Umbilical cord (tissue), 1 donor: ENCODE measurements at regions not wholly inside any gene's neighbourhood (a gene's known extent, or its start where the extent isn't known, plus 50 kb on each side); places are given as distances from the start of the nearest gene placed in this dataset.
"Not testable (repeated sequence)": the region's sequence is repeated elsewhere in the genome, so short reads cannot be mapped to it uniquely, and the experiment has no call there.

Source experiments
- DNase-seq: peaks from one replicate; pipeline ENCODE4 v3.0.0-alpha.2; 2015; ENCODE audit warnings: low spot score

DNA sequence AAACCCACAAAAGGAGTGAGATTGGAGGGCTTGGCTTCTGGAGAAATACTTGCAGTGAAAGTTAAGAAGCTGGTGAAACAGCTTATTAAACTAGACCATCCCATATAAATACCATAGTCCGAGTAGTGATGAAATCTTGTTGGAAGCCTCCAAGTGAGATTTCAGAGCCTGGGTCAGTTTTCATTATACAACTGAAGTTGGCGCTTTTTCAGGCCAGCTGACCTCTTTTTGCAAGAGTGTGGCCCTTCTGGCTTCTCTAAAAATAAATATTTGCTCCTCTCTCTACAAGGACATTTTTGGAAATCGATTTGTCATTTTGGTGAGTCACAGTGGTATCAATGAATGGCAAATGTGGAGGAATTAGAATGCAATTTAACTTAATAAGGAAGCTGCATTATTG, 51.2 kb upstream of the THRB start:
- no peak for DNase-seq

DNA sequence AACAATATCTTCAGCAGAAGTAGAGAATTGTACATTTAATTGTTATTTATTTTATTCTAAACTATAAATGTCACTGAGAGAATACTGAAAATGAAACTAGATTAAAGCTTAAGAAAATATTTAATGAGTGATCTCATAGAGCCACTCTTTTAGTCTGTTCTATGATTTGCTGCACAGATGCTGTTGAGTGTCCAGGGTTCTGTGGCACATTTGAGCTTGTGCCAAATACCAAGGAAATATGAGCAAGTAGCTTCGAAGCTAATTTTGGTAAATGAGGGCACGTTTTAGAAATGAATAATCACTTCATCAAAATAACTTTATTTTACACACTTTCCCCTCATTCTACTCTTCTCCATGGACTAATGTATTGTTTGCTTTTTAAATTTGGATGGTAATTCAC, 53.6 kb upstream of the THRB start:
- no peak for DNase-seq

DNA sequence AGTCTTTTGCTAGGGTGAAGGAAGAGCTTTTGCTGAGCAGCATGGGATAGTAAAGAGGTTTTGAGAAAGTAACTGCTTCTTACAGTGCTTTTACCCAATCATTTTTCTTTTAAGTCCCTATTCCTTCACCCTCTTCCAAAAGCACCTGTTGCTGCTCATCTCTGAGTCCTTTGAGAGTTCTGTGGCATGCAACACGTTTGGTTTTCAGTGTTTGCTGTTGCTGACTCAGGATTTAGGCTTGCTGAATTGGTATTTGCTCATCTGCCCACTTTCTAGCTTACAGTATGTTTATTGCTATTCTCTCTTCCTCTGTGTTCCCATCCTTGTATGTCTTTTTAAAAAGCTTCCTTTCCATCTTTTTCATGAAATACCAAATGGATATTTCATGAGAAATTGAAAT, 55.9 kb upstream of the THRB start:
- no peak for DNase-seq

DNA sequence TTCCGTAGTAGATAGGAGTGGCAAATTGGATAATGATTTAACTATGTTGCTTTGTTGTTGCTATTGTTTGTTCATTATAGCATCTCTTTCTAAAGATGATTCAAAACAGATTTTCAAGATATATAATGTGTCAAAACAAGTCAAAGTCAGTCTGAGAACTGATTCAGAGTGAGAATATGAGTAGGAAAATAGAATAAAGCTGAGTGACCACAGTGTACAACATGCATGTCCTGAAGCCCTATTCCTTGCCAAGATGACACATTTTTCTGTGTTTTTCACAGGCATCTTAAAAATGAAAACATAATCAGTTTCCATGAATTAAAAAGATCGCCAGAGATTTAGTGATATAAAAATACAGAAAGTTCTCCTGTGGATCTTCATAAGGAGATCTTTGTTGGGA, 57.0 kb upstream of the THRB start:
- no peak for DNase-seq

DNA sequence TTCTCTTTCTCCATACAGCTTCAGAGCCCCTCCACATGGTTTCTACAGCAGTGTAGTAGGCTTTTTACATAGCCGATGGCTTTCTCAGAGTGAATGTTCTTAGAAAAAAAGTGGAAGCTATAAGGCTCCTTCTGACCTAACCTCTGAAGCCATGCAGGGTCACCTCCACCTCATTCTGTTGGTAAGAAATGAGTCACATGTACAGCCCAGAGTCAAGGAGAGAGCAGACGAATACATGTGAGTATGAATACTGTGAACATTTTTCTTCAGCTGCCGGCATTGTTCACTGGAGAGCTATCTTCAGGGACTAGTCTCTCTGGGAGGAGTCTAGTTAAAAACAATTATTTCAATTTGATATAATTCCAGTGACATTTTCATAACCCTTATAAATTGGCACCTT, 68.2 kb upstream of the THRB start:
- no peak for DNase-seq

DNA sequence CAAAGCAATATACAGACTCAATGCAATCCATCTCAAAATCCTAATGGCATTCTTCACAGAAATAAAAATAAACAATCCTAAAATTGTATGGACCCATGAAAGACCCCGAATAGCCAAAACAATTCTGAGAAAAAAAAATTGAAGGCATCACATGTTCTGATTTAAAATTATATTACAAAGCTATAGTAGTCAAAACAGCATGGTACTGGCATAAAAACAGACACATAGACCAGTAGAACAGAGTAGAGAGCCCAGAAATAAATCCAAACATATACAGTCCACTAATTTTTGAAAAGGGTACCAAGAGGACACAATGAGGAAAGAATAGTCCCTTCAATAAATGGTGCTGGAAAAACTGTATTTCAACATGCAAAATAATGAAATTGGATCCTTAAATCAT, 70.4 kb upstream of the THRB start:
- DNase-seq = no peak

DNA sequence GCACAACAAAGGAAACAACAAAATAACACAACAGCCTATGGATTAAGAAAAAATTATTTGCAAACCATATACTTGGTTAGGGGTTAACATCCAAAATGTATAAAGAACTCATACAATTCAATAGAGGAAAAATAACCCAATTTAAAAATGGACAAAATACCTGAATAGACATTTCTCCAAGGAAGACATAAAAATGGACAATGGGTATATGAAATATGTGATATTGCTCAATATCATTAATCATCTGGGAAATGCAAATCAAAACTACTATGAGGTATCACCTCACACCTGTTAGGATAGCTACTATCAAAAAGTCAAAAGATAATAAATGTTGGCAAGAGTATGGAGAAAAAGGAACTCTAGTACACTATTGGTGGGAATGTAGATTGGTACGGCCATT, 71.0 kb upstream of the THRB start:
- DNase-seq = no peak

DNA sequence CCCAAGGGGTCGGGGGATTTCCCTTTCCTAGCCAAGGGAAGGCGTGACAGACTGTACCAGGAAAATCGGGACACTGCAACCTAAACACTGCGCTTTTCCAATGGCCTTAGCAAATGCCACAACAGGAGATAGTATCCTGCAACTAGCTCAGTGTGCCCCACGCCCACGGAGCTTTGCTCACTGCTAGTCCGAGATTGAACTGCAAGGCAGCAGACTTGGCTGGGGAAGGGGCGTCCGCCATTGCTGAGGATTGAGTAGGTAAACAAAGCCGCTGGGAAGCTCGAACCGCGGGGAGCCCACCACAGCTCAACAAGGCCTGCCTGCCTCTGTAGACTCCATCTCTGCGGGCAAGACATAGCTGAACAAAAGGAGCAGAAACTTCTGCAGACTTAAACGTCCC, 72.3 kb upstream of the THRB start:
- DNase-seq = no peak

DNA sequence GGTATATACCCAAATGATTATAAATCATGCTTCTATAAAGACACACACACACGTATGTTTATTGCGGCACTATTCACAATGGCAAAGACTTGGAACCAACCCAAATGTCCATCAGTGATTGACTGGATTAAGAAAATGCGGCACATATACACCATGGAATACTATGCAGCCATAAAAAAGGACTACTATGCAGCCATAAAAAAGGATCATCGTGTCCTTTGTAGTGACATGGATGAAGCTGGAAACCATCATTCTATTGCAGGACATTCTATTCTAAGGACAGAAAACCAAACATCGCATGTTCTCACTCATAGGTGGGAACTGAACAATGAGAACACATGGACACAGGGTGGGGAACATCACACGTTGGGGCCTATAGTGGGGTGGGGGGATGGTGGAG, 77.8 kb upstream of the THRB start:
- DNase-seq = not testable (repeated sequence)

DNA sequence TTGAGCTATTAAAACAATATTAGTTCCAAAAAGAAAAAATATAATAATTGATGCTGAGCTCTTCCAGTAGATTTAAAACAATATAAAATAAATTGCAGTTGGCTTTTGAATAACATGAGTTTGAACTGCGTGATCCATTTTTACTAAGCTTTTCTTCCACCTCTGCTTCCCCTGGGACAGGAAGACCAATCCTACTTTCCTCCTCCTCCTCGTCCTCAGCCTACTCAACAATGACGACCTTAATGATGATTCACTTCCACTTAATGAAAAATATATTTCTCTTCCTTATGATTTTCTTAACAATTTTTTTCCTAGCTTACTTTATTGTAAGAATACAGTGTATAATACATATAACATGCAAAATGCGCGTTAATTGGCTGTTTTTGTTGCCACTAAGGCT, 78.9 kb upstream of the THRB start:
- DNase-seq = no peak

DNA sequence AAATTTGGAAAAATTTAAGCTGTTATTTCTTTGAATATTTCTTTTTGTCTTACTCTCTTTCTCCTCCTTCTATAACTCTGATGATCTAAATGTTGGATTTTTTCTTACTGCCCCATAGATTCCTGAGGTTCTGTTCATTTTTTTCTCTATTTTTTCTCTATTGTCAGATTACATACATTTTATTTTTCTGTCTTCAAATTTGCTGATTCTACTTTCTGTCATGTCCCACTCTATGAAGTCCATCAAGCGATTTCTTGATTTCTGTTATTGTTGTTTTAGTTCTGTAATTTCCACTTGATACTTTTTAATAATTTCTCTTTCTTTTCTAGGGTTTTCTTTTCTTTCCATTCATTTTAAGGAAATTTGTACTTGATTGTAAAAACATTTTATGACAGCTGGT, 83.7 kb upstream of the THRB start:
- DNase-seq = no peak

DNA sequence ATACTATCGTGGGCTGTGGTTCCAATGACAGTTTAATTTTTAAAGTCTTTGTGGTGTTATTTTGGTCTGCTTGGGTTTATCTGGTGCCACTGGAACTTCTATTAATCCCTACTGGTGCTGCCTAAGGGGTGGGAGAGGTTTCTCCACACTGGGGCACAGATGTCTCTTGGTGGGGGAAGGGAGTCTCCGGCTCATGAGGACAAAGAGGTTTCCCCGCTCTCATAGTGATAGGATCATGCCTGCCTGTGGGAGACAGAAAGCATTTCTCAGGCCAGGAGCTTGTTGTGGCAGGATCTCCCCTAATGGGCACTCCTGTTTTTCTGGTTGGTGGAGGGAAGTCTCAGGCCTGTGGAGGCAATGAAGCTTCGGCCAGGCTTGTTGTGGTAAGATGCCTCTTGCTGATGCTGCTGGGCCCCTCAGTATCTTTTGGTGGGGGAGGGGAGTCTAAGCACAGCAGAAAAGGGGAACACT, 84.3 kb upstream of the THRB start:
- DNase-seq = peak; percentile 41

DNA sequence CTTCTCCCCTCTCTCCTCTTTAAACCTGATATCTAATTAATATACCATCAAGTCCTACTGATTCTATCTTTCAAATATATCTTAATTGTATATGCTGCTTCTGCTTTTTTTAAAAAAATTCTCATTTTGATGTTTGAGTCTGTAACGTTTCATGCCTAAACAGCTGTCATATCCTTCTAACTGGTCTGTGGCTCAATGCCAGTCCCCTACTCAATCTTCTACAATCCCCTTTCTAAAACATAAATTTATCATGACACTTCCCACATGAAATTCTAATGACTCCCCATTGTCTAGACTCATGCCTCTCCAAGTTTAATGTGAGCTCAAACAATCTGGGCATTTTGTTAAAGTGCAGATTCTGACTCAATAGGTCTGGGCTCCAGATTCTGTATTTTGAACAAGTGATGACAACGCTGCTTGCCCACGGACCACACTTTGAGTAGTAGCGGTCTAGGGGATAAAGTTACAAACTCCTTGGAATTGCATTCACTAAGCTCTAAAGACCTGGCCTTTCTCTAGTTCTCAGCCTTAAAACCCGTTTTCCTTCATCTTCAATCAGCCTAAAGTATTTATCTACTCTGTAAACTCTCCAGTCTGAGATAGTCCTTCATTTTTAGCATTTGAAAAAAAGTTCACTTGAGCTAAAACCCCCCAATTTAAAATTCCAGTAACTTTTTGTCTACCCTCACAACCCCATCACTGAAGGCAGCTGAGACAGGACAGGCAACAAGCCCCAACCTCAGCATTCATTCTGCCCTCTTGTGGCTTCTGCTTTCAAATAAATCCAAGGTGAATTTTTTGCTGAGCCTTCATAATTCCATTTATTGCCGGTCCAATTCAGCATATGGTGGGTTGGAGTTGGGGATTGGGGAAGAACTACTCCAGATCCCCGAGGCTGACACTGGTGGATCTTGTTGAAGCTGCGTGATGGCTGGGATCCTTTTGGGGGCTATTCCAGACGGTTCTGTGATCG, 88.1 kb upstream of the THRB start:
- peak; percentile 25 for DNase-seq

DNA sequence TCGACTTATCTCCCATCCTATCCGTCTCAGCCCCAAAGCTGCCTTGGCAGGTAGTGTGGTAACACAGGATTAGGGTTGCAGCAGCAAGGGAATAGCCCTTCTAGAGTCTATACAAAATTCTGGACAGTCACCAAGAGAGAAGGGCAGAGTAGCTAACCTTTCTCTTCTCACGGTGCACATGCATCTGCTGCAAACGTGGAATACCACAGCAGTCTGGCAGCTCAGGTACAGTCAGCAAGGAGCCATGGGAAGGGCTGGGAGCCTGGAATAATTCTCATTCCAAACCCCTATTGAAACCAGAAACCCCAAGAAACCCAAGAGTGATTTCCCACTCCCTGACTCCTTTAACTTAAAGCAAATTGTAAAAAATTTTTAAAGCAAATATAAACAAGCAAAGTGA, 92.3 kb upstream of the THRB start:
- no peak for DNase-seq

DNA sequence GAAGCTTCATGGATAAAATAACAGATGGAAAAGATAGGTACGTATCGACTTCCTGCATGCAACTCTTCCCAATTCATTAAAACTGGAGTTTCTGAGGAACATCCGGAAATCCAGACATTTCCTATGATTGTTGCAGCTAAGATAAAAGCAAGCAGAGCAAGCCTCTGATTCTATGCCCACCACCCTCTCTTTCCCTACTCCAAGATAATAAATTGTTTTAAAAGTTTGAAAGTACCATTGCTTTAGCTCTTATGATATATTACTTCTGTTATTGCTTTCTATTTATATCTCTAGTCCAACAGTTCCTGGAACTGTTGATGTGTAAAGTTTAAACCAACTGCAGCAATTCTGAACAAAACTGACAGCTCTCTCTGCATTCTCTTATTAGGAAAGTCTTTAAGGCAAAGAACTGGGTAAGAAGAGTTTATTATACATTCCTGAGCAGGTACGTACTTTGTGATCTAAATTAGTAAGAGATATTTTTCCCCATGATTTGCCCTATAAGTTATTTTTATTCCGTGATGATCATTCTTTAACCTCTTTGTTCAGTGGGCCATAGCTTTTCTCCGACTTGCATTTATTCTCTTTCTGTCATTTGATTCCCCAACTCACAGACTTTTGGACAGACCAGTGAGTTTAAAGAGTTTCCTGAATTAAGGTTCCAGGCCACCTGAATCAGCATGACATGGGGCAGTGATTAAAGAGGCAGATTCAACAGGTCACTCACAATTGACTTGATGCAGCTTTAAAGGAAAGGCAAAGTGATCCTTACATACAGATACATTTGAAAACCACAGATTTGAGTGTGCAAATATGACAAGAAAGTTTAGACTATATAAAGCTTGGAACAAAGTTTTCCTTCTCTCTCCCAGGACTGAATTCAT, 94.2 kb upstream of the THRB start:
- peak; percentile 18 for DNase-seq

DNA sequence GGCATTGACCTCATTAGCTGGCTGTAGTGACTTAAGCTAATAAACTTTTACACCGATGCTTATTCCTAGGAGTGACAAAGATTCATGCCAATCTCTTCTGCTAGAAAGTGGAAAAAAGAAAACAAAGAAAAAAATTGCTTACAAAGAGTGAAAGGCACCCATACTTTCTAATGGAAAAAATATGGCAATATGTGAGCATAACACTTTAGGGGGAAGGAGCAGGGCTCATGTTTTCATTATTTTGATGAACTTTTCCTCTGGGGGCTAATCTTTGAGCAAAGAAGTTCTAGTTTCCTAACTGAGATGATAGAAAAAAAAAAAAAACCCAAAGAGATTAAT, 94.8 kb upstream of the THRB start:
- no peak for DNase-seq

DNA sequence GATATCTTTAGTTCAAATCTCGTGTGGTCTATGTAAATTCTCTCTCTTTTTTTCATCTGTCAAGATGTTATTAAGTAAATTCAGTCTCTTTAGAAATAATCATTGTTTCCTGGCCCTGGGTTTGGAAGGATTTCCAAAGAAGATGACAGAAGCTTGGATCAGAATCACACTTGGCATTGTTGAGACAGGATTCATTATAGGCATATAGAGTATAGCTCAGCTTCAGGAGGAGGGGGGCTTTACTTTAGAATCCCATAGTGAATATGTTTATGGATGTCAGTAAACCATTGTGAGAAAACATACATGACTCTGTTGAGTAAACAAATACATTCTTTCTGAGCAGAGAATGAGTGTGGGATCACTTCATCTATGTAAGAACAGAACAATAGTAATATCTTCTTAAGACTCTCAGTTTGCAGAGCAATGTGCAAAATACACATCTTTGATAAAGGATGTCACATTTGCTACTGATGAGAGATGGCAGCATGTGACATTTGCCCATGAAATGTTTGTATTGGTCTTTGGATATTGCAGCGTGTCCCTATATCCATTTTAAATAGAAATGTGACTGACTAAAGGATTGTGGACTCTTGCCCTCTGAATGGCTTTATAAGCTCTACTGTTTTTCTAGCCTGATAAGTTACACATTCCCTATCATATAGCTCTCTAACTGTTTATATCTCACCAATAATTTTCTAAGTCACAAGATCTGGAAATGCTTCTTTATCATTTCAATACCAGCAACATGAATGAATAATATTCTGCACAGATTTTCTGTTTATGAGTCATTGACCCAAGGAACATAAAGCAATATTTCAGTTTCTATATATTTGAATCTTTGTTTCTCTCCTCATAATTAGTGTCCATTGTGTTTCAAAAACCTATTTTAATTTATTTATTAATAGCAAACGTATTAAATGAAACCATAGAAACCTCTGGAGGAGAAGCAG, 95.6 kb upstream of the THRB start:
- no peak for DNase-seq

DNA sequence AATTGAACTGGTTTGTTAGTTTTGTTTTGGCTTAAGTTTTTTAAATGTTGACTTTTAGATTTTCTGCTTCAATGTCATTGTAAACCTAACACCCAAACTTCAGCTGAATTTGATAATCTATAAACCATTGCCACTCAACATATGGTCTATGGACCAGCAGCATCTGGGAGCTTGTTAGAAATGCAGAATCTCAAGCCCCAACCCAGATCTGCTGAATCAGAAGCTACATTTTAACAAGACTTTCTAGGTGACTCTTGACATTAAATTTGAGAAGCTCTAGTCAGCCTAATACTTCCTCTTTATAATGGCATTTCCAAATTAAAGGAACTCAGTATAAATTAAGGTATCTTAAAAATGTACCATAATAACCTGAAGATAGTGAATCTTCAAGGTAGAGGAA, 96.5 kb upstream of the THRB start:
- DNase-seq = no peak

DNA sequence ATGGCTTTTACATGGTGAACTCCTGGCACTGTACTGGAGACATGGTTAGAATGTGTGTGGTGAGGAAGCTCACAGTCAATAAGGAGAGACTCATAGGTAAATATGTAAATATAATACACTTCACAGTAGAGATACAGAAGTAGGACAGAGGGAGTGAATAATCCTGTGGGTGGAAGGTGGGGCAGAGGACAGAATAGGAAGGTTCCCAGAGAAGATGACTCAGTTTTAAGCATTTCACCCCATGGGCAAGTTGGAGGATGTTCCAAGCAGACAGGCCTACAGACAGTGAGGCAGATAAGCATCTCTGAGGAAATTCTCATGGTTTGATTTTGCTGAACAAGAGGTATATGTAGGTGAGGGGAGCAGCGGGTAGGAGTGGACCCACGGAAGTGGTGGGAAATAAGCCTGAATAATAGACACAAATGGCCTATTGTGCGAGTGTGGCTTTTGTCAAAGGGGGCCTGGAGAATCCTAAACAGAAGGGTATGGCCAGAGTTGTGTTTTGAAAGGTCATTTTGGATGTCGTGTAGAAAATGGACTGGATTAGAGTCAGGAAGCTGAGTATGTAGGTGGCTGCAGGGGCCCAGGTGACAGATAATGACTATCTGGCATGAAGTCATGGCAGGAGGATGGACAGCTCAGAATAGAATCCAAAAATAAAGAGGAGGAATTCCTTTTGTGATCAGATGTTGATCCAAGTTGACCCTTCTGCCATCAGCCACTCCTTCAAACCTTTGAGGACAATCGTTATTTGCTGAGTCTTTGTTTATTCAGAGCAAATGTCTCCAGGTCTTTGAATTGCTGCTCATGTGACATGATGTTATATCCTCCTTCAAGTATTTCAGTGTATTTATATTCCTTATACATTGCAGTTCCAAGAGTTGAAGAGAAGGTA, 97.3 kb upstream of the THRB start:
- no peak for DNase-seq

DNA sequence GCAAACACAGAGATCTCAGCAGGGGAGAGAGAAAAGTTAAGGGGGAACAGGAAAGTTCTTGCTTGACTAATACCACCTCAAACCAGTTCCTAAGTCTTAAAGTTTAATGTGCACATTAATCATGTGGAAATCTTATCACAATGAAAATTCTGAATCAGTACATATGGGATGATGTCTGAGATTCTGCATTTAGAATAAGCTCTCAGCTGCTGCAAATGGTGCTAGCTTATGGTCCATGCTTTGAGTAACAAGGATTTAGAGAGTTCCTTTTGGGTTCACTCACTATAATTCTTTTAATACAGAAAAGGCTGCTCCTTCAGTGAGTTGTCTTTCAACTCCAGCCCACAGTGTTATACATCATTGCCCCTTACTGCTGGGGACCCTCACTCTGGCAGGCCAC, 99.5 kb upstream of the THRB start:
- DNase-seq = peak; percentile 78

DNA sequence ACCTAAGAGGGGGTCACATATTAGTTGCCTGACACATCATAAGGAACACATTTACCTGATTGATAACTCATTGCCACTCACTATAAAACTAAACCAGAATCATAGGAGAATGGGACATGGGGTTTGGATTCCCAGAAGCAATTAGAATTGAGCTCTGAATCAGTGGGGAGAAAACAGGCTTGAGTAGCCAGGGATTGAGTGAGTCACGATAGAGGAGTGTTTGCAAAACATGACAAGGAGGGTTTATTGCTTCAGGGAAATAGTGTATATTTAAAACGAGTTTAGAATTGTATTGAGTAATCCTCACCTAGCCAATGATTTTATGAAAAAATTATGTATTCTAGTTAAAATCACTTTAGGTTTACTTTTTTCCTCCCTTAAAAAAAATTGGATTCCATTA, 101.1 kb upstream of the THRB start:
- DNase-seq = no peak
